B cell (primary cell): ENCODE measurements at regions not wholly inside any gene's neighbourhood (a gene's known extent, or its start where the extent isn't known, plus 50 kb on each side); places are given as distances from the start of the nearest gene placed in this dataset.

ENCODE experiments used
- ATAC-seq: fragments of 200-7000 bp; cut with Tn5 transposase; one replicate; pipeline ENCODE4 v1.10.0; 2021; ENCODE audit warnings: low read depth, mild to moderate bottlenecking, moderate number of reproducible peaks, moderate library complexity
- CTCF ChIA-PET: fragments of 350-600 bp; sonication (Branson Sonifier 250); formaldehyde crosslinking; loops from one replicate; lab custom pipeline; 2021; ENCODE audit warnings: antibody characterized with exemption, inconsistent platforms; lab: Charles Lee
- POLR2A ChIA-PET: fragments of 350-600 bp; sonication (Branson Sonifier 250); formaldehyde crosslinking; loops from one replicate; lab custom pipeline; 2021; ENCODE audit warnings: antibody characterized with exemption; lab: Charles Lee
- DNase-seq: peaks from one replicate; pipeline ENCODE4 v3.0.0; 2013
- H2AFZ ChIP-seq: 2 replicates; pipeline ENCODE4 v1.6.1; 2012; ENCODE audit warnings: mild to moderate bottlenecking, low read depth, low read length; ENCODE audit not compliant: insufficient read depth, poor library complexity, severe bottlenecking
- H3K27ac ChIP-seq, 2 donors: 1 replicate in 1 of 2; 2 replicates in 1 of 2; pipeline ENCODE4 v1.5.1; 2012 to 2013; ENCODE audit warnings: low read length in 2 of 2, mild to moderate bottlenecking in 2 of 2, moderate library complexity in 1 of 2
- H3K27me3 ChIP-seq, 4 experiments: fragments of 200-600 bp in 1 of 4; sonication (generic) in 1 of 4; replicated peaks in 1 of 4; 1 replicate in 2 of 4; 2 replicates in 2 of 4; pipeline versions ENCODE4 v1.6.1 to v1.7.0; 2013 to 2016; ENCODE audit warnings: low read length in 3 of 4, mild to moderate bottlenecking in 2 of 4, mixed read lengths in 1 of 4, moderate library complexity in 1 of 4; ENCODE audit not compliant: insufficient read depth in 4 of 4, control insufficient read depth in 3 of 4; ENCODE audit errors: control extremely low read depth in 1 of 4
- H3K36me3 ChIP-seq, 2 experiments: replicated peaks in 1 of 2; 1 replicate in 1 of 2; 2 replicates in 1 of 2; pipeline versions ENCODE4 v1.6.1 to v1.7.1; 2013; ENCODE audit warnings: low read length in 1 of 2; ENCODE audit not compliant: insufficient read depth in 2 of 2, control insufficient read depth in 1 of 2; ENCODE audit errors: control extremely low read depth in 1 of 2, extremely low read depth in 1 of 2
- H3K4me1 ChIP-seq, 2 donors: fragments of 200-600 bp in 1 of 2; sonication (generic) in 1 of 2; 1 replicate in 1 of 2; 2 replicates in 1 of 2; pipeline versions ENCODE4 v1.5.1 to v1.6.1; 2013 to 2017; ENCODE audit warnings: low read length in 2 of 2; ENCODE audit not compliant: control insufficient read depth in 2 of 2, insufficient read depth in 2 of 2
- H3K4me2 ChIP-seq: replicated peaks from 2 replicates; pipeline ENCODE3; 2012; ENCODE audit warnings: mild to moderate bottlenecking, low read depth, low read length; ENCODE audit not compliant: poor library complexity, severe bottlenecking
- H3K4me3 ChIP-seq, 5 experiments: fragments of 200-600 bp in 1 of 5; sonication (generic) in 1 of 5; 1 replicate in 3 of 5; 2 replicates in 2 of 5; pipeline versions ENCODE4 v1.5.1 to v1.7.0; 2011 to 2016; ENCODE audit warnings: low read length in 4 of 5, mild to moderate bottlenecking in 4 of 5, low read depth in 2 of 5, control low read depth in 1 of 5, moderate library complexity in 1 of 5; ENCODE audit not compliant: insufficient read depth in 1 of 5; ENCODE audit errors: control extremely low read depth in 1 of 5, extremely low read depth in 1 of 5
- H3K79me2 ChIP-seq: fragments of 200-600 bp; sonication (generic); one replicate; pipeline ENCODE4 v1.6.0; 2016; ENCODE audit warnings: low read length; ENCODE audit not compliant: control insufficient read depth, insufficient read depth
- H3K9ac ChIP-seq: fragments of 200-600 bp; sonication (generic); 2 replicates; pipeline ENCODE4 v1.6.1; 2017; ENCODE audit warnings: mild to moderate bottlenecking, low read length, moderate library complexity
- H3K9me3 ChIP-seq, 3 donors: one replicate each; pipeline versions ENCODE4 v1.6.1 to v1.7.1; 2013; ENCODE audit warnings: low read length in 2 of 3; ENCODE audit not compliant: control insufficient read depth in 2 of 3, insufficient read depth in 1 of 3; ENCODE audit errors: control extremely low read depth in 1 of 3
- H4K20me1 ChIP-seq: 2 replicates; pipeline ENCODE4 v1.6.0; 2012; ENCODE audit warnings: mild to moderate bottlenecking, low read length; ENCODE audit not compliant: insufficient read depth, control insufficient read depth, poor library complexity, severe bottlenecking
- H3K27ac Mint-ChIP-seq: one replicate; pipeline ENCODE4 v1.8.0; 2021; ENCODE audit warnings: mixed read lengths
- H3K27me3 Mint-ChIP-seq: one replicate; pipeline ENCODE4 v1.8.0; 2021; ENCODE audit warnings: mixed read lengths
- H3K4me1 Mint-ChIP-seq: one replicate; pipeline ENCODE4 v1.8.0; 2021; ENCODE audit warnings: mixed read lengths
- H3K4me3 Mint-ChIP-seq: one replicate; pipeline ENCODE4 v1.8.0; 2021; ENCODE audit warnings: mixed read lengths
- H3K9me3 Mint-ChIP-seq: one replicate; pipeline ENCODE4 v1.8.0; 2022; ENCODE audit warnings: mixed read lengths; ENCODE audit not compliant: insufficient read depth
- EZH2 ChIP-seq: IDR thresholded peaks from 2 replicates; pipeline ENCODE4 v1.6.1; 2012; ENCODE audit warnings: borderline replicate concordance, low read depth, mild to moderate bottlenecking, moderate library complexity, low read length; ENCODE audit not compliant: insufficient read depth, poor library complexity, severe bottlenecking
- WGBS: methylation state at CpG from one replicate; pipeline ENCODE4 v1.1.5; 2013; ENCODE audit warnings: missing lambda C conversion rate; ENCODE audit not compliant: insufficient coverage; 5-methylcytosine and 5-hydroxymethylcytosine counted together
- intact Hi-C: fragments of 100-400 bp; cut with micrococcal nuclease; formaldehyde crosslinking; loops from one replicate; pipeline ENCODE4 v1.10.0; 2022
- TF ChIP-seq, protein P1 (sequence below): fragments of 200-600 bp; IDR thresholded peaks from one replicate; pipeline ENCODE4 v1.8.0; 2022; ENCODE audit warnings: antibody characterized with exemption, mild to moderate bottlenecking

GRCh38 chr16:26374279-26374925 is 682.6 kb downstream of the HS3ST4 start:
- Histone ChIP-seq H4K20me1 (no peaks in the 10 kb centered on the region), H3K79me2 (no peaks in the 10 kb centered on the region), H3K9ac (no peak overlapping the region), H3K4me3 (no peak overlapping the region), H3K27me3 (no peaks in the 10 kb centered on the region), H3K4me1 (no peaks in the 10 kb centered on the region), H2AFZ (no peak overlapping the region), H3K4me2 (no peak overlapping the region), H3K36me3 (no peaks in the 10 kb centered on the region), H3K9me3 (no peaks in the 10 kb centered on the region), H3K27ac (no peak overlapping the region)
- TF ChIP-seq EZH2, result no peak
- TF ChIP-seq, protein P1, sequence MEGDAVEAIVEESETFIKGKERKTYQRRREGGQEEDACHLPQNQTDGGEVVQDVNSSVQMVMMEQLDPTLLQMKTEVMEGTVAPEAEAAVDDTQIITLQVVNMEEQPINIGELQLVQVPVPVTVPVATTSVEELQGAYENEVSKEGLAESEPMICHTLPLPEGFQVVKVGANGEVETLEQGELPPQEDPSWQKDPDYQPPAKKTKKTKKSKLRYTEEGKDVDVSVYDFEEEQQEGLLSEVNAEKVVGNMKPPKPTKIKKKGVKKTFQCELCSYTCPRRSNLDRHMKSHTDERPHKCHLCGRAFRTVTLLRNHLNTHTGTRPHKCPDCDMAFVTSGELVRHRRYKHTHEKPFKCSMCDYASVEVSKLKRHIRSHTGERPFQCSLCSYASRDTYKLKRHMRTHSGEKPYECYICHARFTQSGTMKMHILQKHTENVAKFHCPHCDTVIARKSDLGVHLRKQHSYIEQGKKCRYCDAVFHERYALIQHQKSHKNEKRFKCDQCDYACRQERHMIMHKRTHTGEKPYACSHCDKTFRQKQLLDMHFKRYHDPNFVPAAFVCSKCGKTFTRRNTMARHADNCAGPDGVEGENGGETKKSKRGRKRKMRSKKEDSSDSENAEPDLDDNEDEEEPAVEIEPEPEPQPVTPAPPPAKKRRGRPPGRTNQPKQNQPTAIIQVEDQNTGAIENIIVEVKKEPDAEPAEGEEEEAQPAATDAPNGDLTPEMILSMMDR, result no peak
- DNase-seq (no peak), ATAC-seq (no peak)
- Mint-ChIP-seq H3K27me3 (no peaks in the 10 kb centered on the region), H3K27ac (no peak overlapping the region), H3K9me3 (peaks cover 3% of the 10 kb centered on the region), H3K4me3 (no peak overlapping the region), H3K4me1 (no peaks in the 10 kb centered on the region)
- CTCF ChIA-PET, result no interaction called here
- intact Hi-C loops, result no loop called here
- POLR2A ChIA-PET, result no interaction called here
- WGBS, result 79% methylated on average over 4 of the region's 4 CpGs

- Histone ChIP-seq H3K4me2 (no peak overlapping the region), H3K79me2 (no peaks in the 10 kb centered on the region), H3K9me3 (peaks cover 0 to 4% (median 0%) of the 10 kb centered on the region in 3 donors), H3K4me1 (no peaks in the 10 kb centered on the region), H3K4me3 (no peak overlapping the region), H3K27ac (no peak overlapping the region), H4K20me1 (no peaks in the 10 kb centered on the region), H3K36me3 (no peaks in the 10 kb centered on the region), H2AFZ (no peak overlapping the region), H3K9ac (no peak overlapping the region), H3K27me3 (no peaks in the 10 kb centered on the region)
- TF ChIP-seq, protein P1, result no peak
- TF ChIP-seq EZH2, result no peak
- Mint-ChIP-seq H3K27ac (no peak overlapping the region), H3K9me3 (peaks cover 3% of the 10 kb centered on the region), H3K27me3 (no peaks in the 10 kb centered on the region), H3K4me3 (no peak overlapping the region), H3K4me1 (no peaks in the 10 kb centered on the region)
- ChIA-PET CTCF (no interaction called here), POLR2A (no interaction called here)
- WGBS, result 71% methylated on average over 1 of the region's 2 CpGs
- no peak for DNase-seq
- intact Hi-C loops, result no loop called here
- no peak for ATAC-seq
Observed at GRCh38 chr16:26382586-26382985, 684.1 kb upstream of the C16orf82 start.
